ENCODE measurements at regions not wholly inside any gene's neighbourhood (a gene's known extent, or its start where the extent isn't known, plus 50 kb on each side); places are given as distances from the start of the nearest gene placed in this dataset.

DNA sequence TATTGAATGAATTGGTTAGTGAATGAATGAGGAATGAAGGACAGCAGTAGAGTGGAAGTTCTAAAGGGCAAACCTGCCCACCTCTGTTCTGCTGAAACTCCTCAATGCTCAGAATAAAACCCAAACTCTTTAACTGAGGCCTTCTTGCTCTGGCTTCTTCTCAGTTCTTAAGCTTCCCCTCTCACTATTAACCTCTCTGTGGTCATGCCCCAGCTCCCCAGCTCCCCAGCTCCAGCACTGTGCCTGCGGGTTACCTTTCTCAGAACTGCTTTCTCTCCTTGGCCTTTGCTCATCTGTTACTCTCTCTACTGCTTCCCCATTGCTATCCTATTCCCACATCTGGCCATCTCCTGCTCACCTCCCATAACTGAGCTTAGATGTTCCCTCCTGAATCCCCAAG, 137.4 kb downstream of the NXPE2 start:
- TF ChIP-seq POLR2AphosphoS5 (IDR thresholded peaks at IDR 0.05; ENCODE audit: low read depth, low read length) (no peak), POLR2A (IDR thresholded peaks at IDR 0.05; ENCODE audit: borderline replicate concordance, extremely low read depth, insufficient read depth, insufficient read length) (no peak), RAD21 (IDR thresholded peaks at IDR 0.05; ENCODE audit: low read depth) (no peak)
- TF ChIP-seq, protein P1, sequence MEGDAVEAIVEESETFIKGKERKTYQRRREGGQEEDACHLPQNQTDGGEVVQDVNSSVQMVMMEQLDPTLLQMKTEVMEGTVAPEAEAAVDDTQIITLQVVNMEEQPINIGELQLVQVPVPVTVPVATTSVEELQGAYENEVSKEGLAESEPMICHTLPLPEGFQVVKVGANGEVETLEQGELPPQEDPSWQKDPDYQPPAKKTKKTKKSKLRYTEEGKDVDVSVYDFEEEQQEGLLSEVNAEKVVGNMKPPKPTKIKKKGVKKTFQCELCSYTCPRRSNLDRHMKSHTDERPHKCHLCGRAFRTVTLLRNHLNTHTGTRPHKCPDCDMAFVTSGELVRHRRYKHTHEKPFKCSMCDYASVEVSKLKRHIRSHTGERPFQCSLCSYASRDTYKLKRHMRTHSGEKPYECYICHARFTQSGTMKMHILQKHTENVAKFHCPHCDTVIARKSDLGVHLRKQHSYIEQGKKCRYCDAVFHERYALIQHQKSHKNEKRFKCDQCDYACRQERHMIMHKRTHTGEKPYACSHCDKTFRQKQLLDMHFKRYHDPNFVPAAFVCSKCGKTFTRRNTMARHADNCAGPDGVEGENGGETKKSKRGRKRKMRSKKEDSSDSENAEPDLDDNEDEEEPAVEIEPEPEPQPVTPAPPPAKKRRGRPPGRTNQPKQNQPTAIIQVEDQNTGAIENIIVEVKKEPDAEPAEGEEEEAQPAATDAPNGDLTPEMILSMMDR (IDR thresholded peaks at IDR 0.05 in 2 of 3, conservative IDR thresholded peaks at IDR 0.05 in 1 of 3; ENCODE audit: borderline replicate concordance in 1 of 3, insufficient read depth in 1 of 3, low read depth in 2 of 3, low read length in 2 of 3), result no peak

Measured in HCT116 (cell line).